Pons (tissue), 1 donor: ENCODE measurements at regions not wholly inside any gene's neighbourhood (a gene's known extent, or its start where the extent isn't known, plus 50 kb on each side); places are given as distances from the start of the nearest gene placed in this dataset.
A peak's percentile ranks its signal among the peaks of the same experiment; 100 is the strongest.

Source experiments
- DNase-seq: peaks from one replicate; pipeline ENCODE4 v3.0.0-alpha.2; 2016; ENCODE audit warnings: low spot score

DNA sequence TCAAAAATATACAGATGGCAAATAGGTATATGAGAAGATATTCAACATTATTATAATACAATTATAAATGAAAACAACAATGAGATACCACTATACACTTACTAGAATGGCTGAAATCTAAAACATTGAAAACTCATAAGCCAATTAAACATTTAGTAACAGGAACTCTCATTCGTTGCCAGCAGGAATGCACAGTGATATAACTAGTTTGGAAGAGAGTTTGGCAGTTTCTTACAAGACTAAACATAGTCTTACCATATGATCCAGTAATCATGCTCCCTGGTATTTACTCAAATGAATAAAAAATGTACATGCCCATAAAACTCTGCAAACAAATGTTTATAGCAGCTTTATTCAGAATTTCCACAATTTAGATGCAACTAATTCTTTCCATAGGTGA lies 476.2 kb upstream of the COBL start:
- DNase-seq, result no peak

- no peak for DNase-seq
Measured at GRCh38 chr7:51789489-51789888, 472.9 kb upstream of the COBL start.

DNA sequence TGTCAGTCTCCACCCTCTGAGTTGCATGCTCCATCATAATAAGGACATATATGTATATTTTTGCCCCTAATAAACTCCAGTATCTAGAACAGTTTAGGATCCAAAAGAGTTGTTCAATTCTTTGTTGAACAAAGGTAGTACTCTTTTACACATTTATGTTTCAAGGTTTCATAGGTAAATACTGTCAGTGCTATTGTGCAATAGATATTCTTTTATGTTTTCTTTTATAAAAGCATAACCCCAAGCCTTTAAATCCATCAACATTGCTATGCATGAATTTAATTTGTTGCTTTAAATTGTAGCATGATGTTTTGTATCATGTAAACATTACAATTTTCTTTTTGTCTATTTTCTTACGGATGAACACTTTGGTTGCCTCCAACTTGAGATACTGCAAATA lies 469.7 kb upstream of the COBL start:
- DNase-seq, result no peak

DNA sequence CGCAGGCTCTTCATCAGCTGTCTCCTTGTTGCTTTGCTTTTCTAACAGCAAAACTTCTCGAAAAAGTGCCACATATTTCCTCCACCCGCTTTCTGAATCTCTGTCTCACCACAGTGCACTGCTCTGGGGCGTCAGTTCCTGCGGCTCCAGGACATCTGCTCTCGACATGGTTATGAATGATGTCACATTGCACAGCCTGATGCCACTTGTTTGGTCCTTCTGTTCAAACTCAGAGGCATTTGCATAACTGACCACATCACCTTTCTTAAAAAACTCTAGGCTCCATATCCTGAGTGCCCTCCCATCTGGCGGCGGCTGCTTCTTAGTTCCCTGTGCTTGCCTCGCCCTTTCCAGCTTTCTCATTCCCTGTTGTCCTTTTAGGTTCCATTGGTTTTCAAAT lies 469.3 kb upstream of the COBL start:
- DNase-seq, result no peak

- DNase-seq, result no peak
Measured at GRCh38 chr7:51785171-51785570, 468.6 kb upstream of the COBL start.

- no peak for DNase-seq
Measured at GRCh38 chr7:51783241-51783640, 466.6 kb upstream of the COBL start.

DNA sequence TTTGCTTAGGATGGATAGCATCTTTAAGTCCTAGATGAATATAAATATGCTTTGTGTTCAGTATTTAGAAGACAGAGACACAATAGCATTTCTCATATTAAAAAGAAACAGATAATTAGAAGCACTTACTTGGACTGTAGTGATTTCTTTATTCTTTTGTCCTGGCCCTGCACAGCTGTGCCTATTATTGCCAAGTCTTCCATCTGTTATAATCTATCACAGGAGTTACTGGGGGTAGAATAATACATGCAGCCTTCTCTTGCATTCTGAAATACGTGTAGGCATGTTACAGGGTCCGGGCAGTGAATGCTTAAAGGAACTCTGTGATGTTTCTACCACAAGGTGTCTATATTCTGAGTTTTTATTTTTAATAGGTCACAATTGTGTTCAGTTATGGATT lies 461.5 kb upstream of the COBL start:
- no peak for DNase-seq

- no peak for DNase-seq
Measured at GRCh38 chr7:51774178-51774577, 457.6 kb upstream of the COBL start.

- no peak for DNase-seq
Measured at GRCh38 chr7:51772190-51772589, 455.6 kb upstream of the COBL start.

GRCh38 chr7:51764976-51765375 lies 448.4 kb upstream of the COBL start:
- no peak for DNase-seq

DNA sequence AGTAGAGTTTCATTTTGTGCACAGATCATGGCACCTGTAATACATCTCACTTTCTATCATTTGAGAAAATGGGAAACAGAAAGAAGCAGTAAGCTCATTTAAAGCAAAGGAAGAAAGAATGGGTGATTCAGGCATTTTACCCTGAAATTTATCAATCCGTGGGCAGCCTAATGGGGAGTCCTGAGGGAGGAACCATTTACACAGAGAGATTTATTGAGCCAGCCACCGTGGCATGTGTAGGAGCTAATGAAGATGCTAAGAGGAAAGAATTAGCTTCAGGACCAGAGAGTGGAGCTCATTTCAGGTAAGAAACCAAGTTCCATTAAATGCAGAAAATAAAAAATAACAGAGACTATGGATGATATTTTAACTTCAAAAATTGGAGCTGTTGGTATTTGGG lies 443.4 kb upstream of the COBL start:
- DNase-seq, result no peak

DNA sequence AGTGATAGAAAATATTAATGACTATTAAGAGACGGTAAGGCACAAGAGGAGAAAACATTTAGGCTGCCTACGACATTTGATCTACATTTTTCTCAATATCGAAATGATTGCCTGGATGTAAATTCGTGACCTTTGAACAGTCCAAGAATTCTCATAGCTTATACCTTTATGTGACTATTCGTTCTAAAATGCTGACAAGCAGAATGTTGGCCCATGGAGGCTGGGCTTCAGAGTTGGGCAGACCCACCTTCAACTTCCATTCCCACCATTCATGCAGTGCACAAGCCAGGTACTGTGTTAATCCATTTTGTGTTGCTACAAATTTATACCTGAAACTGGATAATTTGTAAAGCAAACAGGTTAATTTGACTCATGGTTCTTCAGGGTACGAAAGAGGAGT lies 441.4 kb upstream of the COBL start:
- DNase-seq, result no peak

GRCh38 chr7:51732951-51733350 lies 416.3 kb upstream of the COBL start:
- peak; percentile 28 for DNase-seq

DNA sequence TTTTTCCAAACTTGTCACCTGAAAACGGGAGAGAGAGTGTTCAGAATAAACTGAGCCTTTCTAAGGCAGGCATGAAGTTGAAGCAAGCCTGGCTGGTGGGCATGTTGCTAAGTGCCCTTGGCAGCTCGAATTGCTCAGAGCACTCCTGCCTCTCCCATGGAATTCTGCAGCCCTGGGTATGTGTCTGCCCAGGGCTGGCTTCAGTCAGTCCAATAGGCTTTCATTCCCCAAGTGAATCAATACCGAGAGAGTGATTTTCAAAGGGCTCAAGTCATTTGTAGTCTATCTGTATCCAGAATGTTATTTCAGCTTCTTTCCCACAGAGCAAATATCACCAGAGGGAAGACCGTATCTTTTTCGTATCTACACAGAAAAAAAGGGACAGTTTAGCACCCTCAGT lies 415.5 kb upstream of the COBL start:
- DNase-seq, result peak; percentile 24

- no peak for DNase-seq
Measured at GRCh38 chr7:51731075-51731474, 414.5 kb upstream of the COBL start.

DNA sequence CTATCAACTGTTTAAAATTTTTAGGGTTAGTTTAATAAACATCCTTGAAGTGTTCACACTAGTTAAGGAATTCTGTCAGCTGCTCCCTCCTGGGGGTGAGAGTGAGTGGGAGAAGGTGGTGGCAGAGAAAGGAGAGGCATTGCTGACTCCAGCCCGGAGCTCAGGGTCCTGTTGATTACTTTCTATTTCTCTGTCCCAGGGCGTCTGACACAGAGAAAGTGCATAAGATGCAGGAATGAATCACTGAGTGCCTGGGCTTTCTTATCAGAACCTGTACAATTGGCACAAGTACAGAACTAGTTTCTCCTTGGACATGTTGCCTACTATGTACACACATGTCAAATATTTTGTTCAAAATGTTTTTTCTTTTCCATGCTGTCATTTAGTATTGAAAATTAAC lies 410.8 kb upstream of the COBL start:
- DNase-seq, result no peak

GRCh38 chr7:51706851-51707250 lies 390.2 kb upstream of the COBL start:
- no peak for DNase-seq

DNA sequence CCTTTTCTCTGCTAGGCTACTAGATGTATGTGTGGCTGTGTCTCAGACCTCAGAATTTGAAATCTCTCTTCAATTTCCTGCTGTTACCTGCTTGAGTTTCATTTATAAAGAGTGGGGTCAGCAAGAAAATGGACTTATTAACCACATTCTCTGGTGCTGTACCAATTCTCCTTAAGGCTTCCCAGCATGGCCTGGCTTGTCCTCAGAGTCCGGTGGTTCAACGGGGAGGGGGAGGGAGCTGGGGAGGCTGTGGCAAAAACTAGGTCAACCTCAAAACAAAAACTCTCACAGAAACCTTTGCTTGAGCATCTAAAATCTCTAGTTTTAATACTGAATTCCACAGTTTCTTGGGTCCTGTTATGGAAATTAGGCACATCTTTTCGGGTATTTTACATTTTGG lies 389.1 kb upstream of the COBL start:
- peak; percentile 19 for DNase-seq

DNA sequence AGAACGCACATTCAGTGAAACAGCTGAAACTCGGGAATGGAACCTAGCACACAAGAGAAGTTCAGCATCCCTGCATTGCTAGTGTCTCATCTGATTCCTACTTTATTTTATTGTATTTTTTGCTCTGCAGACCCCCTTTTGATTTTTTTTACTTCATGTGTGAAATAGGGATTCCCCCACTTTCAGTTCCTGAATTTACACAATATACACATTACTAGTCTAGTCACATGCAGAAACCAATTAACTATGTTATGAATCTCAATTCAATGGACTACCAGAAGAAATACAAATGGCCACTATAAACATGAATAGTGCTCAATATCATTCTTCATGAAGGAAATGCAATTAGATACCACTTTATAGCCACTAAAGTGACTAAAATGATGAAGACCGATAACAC lies 386.1 kb upstream of the COBL start:
- no peak for DNase-seq

DNA sequence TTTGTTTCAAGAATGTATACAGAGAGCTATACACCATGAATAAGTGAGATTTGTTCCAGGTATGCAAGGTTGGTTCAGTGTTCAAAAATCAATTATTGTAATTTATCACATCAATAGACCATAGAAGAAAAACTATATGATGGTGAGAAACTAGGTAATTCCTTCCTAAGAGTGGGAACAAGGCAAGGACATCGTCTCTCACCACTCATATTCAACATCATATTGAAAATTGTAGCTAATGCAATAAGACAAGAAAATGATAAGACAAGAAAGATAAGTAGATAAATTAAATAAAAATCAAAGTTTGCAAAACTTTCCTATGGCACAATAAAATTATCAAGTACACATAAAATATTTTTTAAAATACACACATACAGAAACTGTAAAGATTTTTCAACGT lies 385.3 kb upstream of the COBL start:
- DNase-seq, result no peak

- DNase-seq, result no peak
Measured at GRCh38 chr7:51700593-51701215, 384.1 kb upstream of the COBL start.

GRCh38 chr7:51693258-51693657 lies 376.6 kb upstream of the COBL start:
- no peak for DNase-seq

GRCh38 chr7:51689547-51689946 lies 372.9 kb upstream of the COBL start:
- no peak for DNase-seq

DNA sequence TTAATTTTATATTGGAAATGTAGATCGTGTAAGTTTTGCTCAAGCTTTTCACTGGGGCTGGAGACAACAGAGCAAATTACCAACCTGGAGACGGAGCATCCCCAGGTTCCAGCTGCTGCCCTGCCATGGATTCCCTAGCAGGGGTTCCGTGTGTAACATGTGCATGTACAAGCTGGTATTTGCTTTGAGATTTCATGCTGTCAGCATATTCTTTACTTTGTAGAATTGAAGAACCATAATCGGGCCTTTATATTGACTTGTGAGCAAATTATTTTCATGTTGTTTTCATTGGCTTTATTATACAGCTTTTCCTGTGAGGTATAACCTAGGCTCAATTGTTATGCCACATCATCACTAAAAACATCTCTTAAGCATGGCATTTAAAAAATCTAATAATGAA lies 369.2 kb upstream of the COBL start:
- no peak for DNase-seq
